ENCODE measurements at regions not wholly inside any gene's neighbourhood (a gene's known extent, or its start where the extent isn't known, plus 50 kb on each side); places are given as distances from the start of the nearest gene placed in this dataset.

- Histone ChIP-seq H3K27me3 (ENCODE audit: insufficient read depth, low read depth, severe bottlenecking) (no peaks in the 10 kb centered on the region), H3K4me3 (ENCODE audit: low read depth, low read length) (no peak overlapping the region), H3K27ac (no peak overlapping the region), H3K9me3 (ENCODE audit: severe bottlenecking) (no peaks in the 10 kb centered on the region), H3K36me3 (no peaks in the 10 kb centered on the region)
- no peak for DNase-seq
- TF ChIP-seq CTCF (IDR thresholded peaks at IDR 0.05; ENCODE audit: low read depth, low read length) = no peak
Measured at GRCh38 chr13:109301726-109302125, 484.7 kb downstream of the IRS2 start.

GRCh38 chr13:109301276-109301675, 485.1 kb downstream of the IRS2 start:
- no peak overlapping the region for H3K27ac ChIP-seq
- H3K27me3 ChIP-seq (ENCODE audit: insufficient read depth, low read depth, severe bottlenecking) = no peaks in the 10 kb centered on the region
- no peak for TF ChIP-seq CTCF (IDR thresholded peaks at IDR 0.05; ENCODE audit: low read depth, low read length)
- no peak for DNase-seq
- no peaks in the 10 kb centered on the region for H3K9me3 ChIP-seq (ENCODE audit: severe bottlenecking)
- no peak overlapping the region for H3K4me3 ChIP-seq (ENCODE audit: low read depth, low read length)
- H3K36me3 ChIP-seq = no peaks in the 10 kb centered on the region

GRCh38 chr13:109297628-109298027, 488.8 kb downstream of the IRS2 start:
- DNase-seq = no peak
- Histone ChIP-seq H3K4me3 (ENCODE audit: low read depth, low read length) (no peak overlapping the region), H3K27ac (no peak overlapping the region), H3K27me3 (ENCODE audit: insufficient read depth, low read depth, severe bottlenecking) (no peaks in the 10 kb centered on the region), H3K9me3 (ENCODE audit: severe bottlenecking) (peaks cover 16% of the 10 kb centered on the region), H3K36me3 (no peaks in the 10 kb centered on the region)
- no peak for TF ChIP-seq CTCF (IDR thresholded peaks at IDR 0.05; ENCODE audit: low read depth, low read length)

GRCh38 chr13:109293166-109293565, 493.2 kb downstream of the IRS2 start:
- H3K36me3 ChIP-seq = no peaks in the 10 kb centered on the region
- H3K4me3 ChIP-seq (ENCODE audit: low read depth, low read length) = no peak overlapping the region
- no peak for DNase-seq
- TF ChIP-seq CTCF (IDR thresholded peaks at IDR 0.05; ENCODE audit: low read depth, low read length) = no peak
- H3K9me3 ChIP-seq (ENCODE audit: severe bottlenecking) = peaks cover 16% of the 10 kb centered on the region
- no peaks in the 10 kb centered on the region for H3K27me3 ChIP-seq (ENCODE audit: insufficient read depth, low read depth, severe bottlenecking)
- H3K27ac ChIP-seq = no peak overlapping the region

GRCh38 chr13:109288151-109288709, 498.2 kb downstream of the IRS2 start:
- DNase-seq = no peak
- no peak for TF ChIP-seq CTCF (IDR thresholded peaks at IDR 0.05; ENCODE audit: low read depth, low read length)
- no peak overlapping the region for H3K4me3 ChIP-seq (ENCODE audit: low read depth, low read length)
- H3K27ac ChIP-seq = no peak overlapping the region
- no peaks in the 10 kb centered on the region for H3K9me3 ChIP-seq (ENCODE audit: severe bottlenecking)
- no peaks in the 10 kb centered on the region for H3K27me3 ChIP-seq (ENCODE audit: insufficient read depth, low read depth, severe bottlenecking)
- H3K36me3 ChIP-seq = no peaks in the 10 kb centered on the region

GRCh38 chr13:109287553-109287952, 498.8 kb downstream of the IRS2 start:
- DNase-seq = no peak
- Histone ChIP-seq H3K36me3 (no peaks in the 10 kb centered on the region), H3K4me3 (ENCODE audit: low read depth, low read length) (no peak overlapping the region), H3K27me3 (ENCODE audit: insufficient read depth, low read depth, severe bottlenecking) (no peaks in the 10 kb centered on the region), H3K27ac (no peak overlapping the region), H3K9me3 (ENCODE audit: severe bottlenecking) (no peaks in the 10 kb centered on the region)
- TF ChIP-seq CTCF (IDR thresholded peaks at IDR 0.05; ENCODE audit: low read depth, low read length) = no peak
